ENCODE measurements at regions not wholly inside any gene's neighbourhood (a gene's known extent, or its start where the extent isn't known, plus 50 kb on each side); places are given as distances from the start of the nearest gene placed in this dataset.

GRCh38 chr14:34199585-34199984, 248.7 kb upstream of the EGLN3 start:
- TF ChIP-seq, protein P1, sequence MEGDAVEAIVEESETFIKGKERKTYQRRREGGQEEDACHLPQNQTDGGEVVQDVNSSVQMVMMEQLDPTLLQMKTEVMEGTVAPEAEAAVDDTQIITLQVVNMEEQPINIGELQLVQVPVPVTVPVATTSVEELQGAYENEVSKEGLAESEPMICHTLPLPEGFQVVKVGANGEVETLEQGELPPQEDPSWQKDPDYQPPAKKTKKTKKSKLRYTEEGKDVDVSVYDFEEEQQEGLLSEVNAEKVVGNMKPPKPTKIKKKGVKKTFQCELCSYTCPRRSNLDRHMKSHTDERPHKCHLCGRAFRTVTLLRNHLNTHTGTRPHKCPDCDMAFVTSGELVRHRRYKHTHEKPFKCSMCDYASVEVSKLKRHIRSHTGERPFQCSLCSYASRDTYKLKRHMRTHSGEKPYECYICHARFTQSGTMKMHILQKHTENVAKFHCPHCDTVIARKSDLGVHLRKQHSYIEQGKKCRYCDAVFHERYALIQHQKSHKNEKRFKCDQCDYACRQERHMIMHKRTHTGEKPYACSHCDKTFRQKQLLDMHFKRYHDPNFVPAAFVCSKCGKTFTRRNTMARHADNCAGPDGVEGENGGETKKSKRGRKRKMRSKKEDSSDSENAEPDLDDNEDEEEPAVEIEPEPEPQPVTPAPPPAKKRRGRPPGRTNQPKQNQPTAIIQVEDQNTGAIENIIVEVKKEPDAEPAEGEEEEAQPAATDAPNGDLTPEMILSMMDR (IDR thresholded peaks at IDR 0.05) = no peak
- TF ChIP-seq POLR2A (IDR thresholded peaks at IDR 0.05) = no peak

Measured in heart left ventricle (tissue), 13 donors.